Lung (tissue), 11 donors: ENCODE measurements at regions not wholly inside any gene's neighbourhood (a gene's known extent, or its start where the extent isn't known, plus 50 kb on each side); places are given as distances from the start of the nearest gene placed in this dataset.

Experiments
- ATAC-seq: fragments of 200-7000 bp; cut with Tn5 transposase; one replicate; pipeline ENCODE4 v1.9.1; 2020; ENCODE audit warnings: moderate number of reproducible peaks; ENCODE audit not compliant: insufficient read depth, low FRiP score
- DNase-seq, 3 donors: peaks; one replicate each; pipeline ENCODE4 v3.0.0-alpha.2; 2013 to 2017
- H3K27ac ChIP-seq, 2 donors: one replicate each; pipeline ENCODE4 v1.5.1; 2013; ENCODE audit warnings: mild to moderate bottlenecking in 2 of 2, moderate library complexity in 2 of 2, control low read depth in 1 of 2, inconsistent platforms in 1 of 2, low read depth in 1 of 2, low read length in 1 of 2
- H3K27me3 ChIP-seq, 3 donors: one replicate each; pipeline ENCODE4 v1.5.1; 2013; ENCODE audit warnings: low read length in 2 of 3; ENCODE audit not compliant: control insufficient read depth in 3 of 3, insufficient read depth in 3 of 3
- H3K36me3 ChIP-seq, 4 donors: one replicate each; pipeline ENCODE4 v1.5.1; 2013; ENCODE audit warnings: low read length in 4 of 4, mild to moderate bottlenecking in 1 of 4, moderate library complexity in 1 of 4; ENCODE audit not compliant: control insufficient read depth in 4 of 4, insufficient read depth in 4 of 4
- H3K4me1 ChIP-seq, 5 donors: one replicate each; pipeline ENCODE4 v1.5.1; 2013; ENCODE audit warnings: low read length in 5 of 5, mild to moderate bottlenecking in 2 of 5, moderate library complexity in 1 of 5; ENCODE audit not compliant: control insufficient read depth in 5 of 5, insufficient read depth in 5 of 5
- H3K4me3 ChIP-seq: one replicate; pipeline ENCODE4 v1.5.1; 2013; ENCODE audit warnings: mild to moderate bottlenecking, control low read depth, moderate library complexity
- H3K9ac ChIP-seq, 2 donors: one replicate each; pipeline ENCODE4 v1.5.1; 2013; ENCODE audit warnings: low read length in 2 of 2, control low read depth in 1 of 2; ENCODE audit not compliant: insufficient read depth in 1 of 2
- H3K9me3 ChIP-seq, 4 donors: one replicate each; pipeline ENCODE4 v1.5.1; 2013; ENCODE audit warnings: low read length in 3 of 4, mild to moderate bottlenecking in 1 of 4, moderate library complexity in 1 of 4; ENCODE audit not compliant: control insufficient read depth in 4 of 4, insufficient read depth in 3 of 4
- WGBS, 2 donors: extraction: QIAGEN DNeasy Blood & Tissue Kit; methylation state at CpG; one replicate each; pipeline ENCODE4 v1.1.7; 2013; 5-methylcytosine and 5-hydroxymethylcytosine counted together
- TF ChIP-seq, protein P1 (sequence below): IDR thresholded peaks from 2 replicates; pipeline ENCODE4 v1.5.1; 2012; ENCODE audit warnings: mild to moderate bottlenecking; ENCODE audit errors: control extremely low read depth, extremely low read depth
- donor health status: control.
- donor health status: control.
- donor health status: Bipolar disorder and iron deficiency.
- donor health status: healthy.
- donor health status: DM: yes; HTN: yes; CAD: no.

GRCh38 chr20:21609981-21610380, 95.5 kb upstream of the PAX1 start:
- 85 to 94% methylated on average over 1 of the region's 1 CpG for WGBS, 2 donors
- TF ChIP-seq, protein P1, sequence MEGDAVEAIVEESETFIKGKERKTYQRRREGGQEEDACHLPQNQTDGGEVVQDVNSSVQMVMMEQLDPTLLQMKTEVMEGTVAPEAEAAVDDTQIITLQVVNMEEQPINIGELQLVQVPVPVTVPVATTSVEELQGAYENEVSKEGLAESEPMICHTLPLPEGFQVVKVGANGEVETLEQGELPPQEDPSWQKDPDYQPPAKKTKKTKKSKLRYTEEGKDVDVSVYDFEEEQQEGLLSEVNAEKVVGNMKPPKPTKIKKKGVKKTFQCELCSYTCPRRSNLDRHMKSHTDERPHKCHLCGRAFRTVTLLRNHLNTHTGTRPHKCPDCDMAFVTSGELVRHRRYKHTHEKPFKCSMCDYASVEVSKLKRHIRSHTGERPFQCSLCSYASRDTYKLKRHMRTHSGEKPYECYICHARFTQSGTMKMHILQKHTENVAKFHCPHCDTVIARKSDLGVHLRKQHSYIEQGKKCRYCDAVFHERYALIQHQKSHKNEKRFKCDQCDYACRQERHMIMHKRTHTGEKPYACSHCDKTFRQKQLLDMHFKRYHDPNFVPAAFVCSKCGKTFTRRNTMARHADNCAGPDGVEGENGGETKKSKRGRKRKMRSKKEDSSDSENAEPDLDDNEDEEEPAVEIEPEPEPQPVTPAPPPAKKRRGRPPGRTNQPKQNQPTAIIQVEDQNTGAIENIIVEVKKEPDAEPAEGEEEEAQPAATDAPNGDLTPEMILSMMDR, result no peak

DNA sequence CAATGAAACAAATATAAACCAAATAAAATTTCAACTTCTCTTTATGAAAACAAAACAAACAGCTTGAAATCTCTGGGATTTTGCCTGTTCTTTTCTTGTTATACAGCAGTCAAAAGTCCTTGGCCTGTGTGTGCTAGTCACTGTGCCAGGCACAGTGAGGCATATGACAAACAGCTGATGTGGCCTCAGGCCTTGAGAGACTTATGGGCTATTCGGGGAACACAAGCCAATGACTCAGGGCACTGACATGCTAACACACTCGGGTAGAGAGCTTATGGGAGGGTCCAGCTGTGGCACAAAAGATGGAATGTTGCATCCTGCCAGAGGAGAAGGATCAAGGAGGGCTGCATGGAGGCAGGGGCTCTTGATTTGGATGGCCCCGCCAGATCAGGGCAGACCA, 95.4 kb upstream of the NKX2-2 start:
- H3K27me3 ChIP-seq, result peaks cover 0 to 4% (median 0%) of the 10 kb centered on the region in 3 donors
- no peaks in the 10 kb centered on the region for H3K36me3 ChIP-seq
- no peak for DNase-seq
- H3K4me1 ChIP-seq, result no peaks in the 10 kb centered on the region
- H3K9ac ChIP-seq, result no peak overlapping the region
- H3K9me3 ChIP-seq, result peaks cover 0 to 8% (median 0%) of the 10 kb centered on the region in 4 donors
- no peak overlapping the region for H3K27ac ChIP-seq
- TF ChIP-seq, protein P1, result no peak
- H3K4me3 ChIP-seq, result no peak overlapping the region
- peak; percentile 23 for ATAC-seq
- WGBS, 2 donors, result 65 to 81% methylated on average over 3 of the region's 3 CpGs

More at GRCh38 chr20:21609981-21610380, 95.5 kb upstream of the PAX1 start:
- no peaks in the 10 kb centered on the region for H3K4me1 ChIP-seq
- peaks cover 0 to 4% (median 0%) of the 10 kb centered on the region in 3 donors for H3K27me3 ChIP-seq
- ATAC-seq (no peak), DNase-seq (no peak)
- H3K9ac ChIP-seq, result no peak overlapping the region
- H3K9me3 ChIP-seq, result peaks cover 0 to 8% (median 0%) of the 10 kb centered on the region in 4 donors
- H3K27ac ChIP-seq, result no peak overlapping the region
- H3K36me3 ChIP-seq, result no peaks in the 10 kb centered on the region
- no peak overlapping the region for H3K4me3 ChIP-seq

DNA sequence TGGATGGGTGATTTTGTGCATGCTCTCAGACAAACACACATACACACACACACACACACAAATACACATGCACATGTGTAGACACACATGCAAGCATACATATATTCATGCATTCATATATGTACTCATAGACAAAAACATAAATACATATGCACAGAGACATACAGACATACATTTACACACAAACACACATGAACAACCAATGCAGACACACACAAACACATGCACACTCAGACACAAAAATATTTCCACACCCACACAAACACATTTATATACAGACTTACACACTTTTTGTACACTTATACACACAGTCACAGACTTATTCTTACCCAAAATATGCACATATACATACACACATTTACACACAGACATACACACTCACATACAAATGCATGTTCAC, 94.9 kb upstream of the NKX2-2 start:
- TF ChIP-seq, protein P1, result no peak
- Histone ChIP-seq H3K27ac (no peak overlapping the region), H3K9me3 (peaks cover 0 to 8% (median 0%) of the 10 kb centered on the region in 4 donors), H3K36me3 (no peaks in the 10 kb centered on the region), H3K9ac (no peak overlapping the region), H3K4me1 (no peaks in the 10 kb centered on the region), H3K27me3 (peaks cover 0 to 4% (median 0%) of the 10 kb centered on the region in 3 donors), H3K4me3 (no peak overlapping the region)
- ATAC-seq (no peak), DNase-seq (no peak)
